HuH-7 (cell line): ENCODE measurements at regions not wholly inside any gene's neighbourhood (a gene's known extent, or its start where the extent isn't known, plus 50 kb on each side); places are given as distances from the start of the nearest gene placed in this dataset.

Experiments
- DNase-seq: peaks from one replicate; pipeline ENCODE4 v3.0.0; 2011; ENCODE audit warnings: low spot score

DNA sequence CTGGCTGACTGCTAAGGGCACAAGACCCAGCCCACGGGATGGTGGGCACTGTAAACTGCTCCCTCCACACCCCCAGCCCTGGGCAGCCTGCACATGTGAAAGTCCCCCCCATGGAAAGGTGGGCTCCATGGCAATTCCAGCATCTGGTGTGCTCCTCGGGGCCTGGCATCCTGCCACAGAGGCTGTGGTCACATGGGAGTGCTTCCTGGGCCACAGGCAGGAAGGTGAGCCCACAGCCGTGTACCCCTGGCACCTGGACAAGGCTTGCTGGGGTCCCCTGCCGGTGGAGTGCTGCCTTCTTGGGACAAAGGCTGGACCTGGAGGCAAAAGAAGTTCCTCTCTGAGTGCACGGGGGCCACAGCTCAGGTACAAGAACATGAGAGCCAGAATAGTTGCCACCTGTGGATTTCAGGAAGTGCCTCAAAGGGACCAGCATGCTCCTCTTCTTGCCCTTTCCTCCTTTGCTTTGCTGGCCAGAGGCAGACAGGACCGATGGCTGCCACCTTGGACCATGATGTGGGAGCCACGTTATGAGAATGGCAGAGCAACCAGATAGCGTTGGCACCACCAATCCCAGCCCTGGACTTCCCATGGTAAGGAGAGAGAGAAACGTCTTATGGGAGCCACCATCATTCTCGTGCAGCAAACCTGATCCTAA lies 120.2 kb upstream of the MLN start:
- no peak for DNase-seq

DNA sequence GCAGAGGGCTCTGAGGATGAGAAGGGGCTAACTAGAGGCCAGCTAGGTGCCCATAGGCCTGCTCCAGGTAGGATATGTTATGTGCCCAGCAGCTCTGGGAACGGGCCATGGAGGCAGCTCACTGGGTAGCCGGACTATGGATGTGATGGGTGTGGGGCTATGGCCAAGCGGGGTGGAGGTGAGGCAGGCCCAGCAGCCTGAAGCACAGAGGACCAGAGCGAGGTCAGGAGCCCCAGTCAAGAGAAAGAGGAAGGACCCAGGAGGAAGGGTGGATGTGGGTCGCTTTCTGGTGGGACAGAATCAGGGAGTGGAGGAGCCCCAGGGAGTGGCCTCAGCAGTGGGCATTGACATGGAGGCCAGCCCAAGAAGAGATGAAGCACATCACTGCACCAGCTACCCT lies 117.9 kb upstream of the MLN start:
- DNase-seq, result no peak

DNA sequence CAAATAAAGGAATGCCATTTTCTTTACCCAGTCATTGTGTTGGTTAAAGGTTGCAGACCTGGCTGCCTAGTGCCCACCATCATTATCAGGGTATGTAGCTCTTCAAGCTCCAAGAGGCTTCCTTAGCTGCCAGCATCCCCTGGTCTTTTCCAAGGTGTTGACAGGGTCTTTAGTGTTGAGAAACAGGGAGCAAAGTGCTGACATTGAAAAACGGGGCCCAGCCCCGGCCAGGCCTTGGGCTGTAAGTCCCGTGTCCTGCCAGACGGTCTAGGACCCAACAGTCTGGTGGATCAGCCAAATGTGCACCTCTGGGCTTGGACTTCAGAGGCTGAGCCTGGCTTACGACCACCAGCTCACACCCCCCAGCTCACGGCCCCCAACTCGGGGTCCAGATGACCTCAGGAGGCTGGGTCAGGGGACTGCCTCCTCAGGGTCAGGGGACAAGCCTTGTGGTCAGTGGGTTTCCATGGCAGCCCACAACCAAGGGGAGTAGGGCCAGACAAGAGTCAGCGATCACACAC lies 114.4 kb upstream of the MLN start:
- no peak for DNase-seq

DNA sequence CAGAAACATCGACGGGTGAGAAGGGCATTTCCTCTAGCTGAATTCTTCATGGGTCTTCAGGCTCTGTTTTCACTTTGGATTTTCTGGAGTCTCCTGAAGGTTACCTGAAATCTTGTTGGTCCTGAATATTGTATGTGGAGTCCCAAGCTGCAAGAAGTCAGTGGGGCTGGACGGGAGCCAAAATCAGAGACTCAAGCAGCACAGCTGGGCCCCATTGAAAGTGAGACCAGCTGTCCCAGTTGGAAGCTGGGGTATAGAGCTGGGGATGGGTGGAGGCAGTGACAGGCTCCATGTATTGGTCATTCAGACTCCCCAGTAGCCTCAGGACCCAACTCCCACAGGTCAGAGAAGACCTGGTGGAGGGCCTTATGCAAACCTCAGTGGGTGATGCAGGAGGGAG lies 111.3 kb upstream of the MLN start:
- DNase-seq, result no peak

DNA sequence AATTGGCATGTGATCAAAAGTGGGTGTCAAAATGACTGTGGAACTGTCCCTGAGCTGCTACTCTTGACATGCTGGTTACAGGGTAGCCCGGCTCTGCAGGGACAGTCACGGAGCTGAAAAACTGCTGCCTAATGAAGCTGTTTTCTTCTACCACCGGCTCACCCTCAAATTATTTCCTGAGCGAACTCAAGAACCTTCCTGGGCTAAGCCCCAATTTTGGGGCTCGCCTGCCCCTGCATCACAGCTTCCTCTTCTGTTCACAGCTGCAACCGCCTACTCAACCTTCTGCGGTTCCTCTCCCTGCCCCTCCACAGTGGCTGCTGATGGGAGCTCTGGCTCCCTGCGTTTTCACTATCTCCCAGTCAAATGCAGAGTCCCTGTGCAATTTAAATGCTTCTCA lies 110.8 kb upstream of the MLN start:
- no peak for DNase-seq

DNA sequence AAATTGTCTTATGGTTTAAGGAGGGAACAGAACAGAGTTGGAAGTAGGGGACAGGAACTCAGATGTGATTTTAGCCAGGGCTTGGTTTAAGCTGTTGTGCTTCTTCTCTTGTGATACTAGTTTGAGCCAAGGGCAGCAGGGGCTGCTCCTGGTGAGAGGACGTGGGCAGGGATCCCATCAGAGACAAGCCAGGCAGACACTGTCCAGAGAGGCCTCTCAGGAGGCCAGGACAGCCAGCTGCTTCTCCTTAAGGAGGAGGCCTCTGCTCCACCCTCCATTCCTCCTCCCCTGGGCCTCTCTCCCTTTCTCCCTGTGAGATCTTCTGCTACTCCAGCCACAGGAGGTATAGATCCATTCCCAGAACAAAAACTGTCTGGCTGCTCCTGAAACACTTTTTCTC lies 108.4 kb upstream of the MLN start:
- DNase-seq, result no peak

DNA sequence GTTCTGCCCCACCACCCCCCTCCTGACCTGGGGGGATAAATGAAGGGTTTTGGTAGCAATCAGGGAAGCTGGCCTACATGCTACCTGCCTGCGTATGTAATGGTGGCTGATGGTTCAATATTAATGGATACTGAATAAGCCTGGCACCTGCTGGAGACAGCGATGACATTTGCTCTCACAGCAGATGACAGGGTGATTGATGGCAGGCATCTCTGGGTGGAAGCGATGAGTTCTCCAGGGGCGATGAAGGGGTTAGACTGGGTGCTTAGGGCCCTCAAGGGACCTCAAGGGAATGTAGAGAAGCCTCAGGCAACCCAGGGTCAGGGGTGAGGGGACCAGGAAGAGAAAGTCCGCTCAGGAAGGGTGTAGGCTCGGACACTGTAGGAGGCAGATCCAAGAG lies 107.7 kb upstream of the MLN start:
- DNase-seq, result no peak

DNA sequence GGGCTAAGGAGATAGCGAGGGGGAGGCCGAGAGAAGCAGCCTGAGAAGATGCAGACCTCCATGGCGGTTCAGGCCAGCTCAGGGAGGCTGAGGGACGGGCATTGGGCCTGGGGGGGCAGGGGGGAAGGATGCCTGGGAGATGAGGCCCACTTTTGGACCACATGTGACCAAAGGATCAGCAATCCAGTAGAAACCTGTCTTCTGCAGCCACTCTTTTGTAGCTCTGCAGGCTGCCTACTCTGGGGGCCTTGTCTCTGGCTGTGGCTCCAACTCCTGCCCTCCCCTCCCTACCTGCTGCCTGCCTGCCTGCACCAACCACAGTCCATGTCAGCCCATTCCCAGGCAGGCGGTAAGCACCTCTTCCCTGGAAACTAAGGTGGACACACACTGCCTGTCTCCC lies 106.8 kb upstream of the MLN start:
- no peak for DNase-seq

DNA sequence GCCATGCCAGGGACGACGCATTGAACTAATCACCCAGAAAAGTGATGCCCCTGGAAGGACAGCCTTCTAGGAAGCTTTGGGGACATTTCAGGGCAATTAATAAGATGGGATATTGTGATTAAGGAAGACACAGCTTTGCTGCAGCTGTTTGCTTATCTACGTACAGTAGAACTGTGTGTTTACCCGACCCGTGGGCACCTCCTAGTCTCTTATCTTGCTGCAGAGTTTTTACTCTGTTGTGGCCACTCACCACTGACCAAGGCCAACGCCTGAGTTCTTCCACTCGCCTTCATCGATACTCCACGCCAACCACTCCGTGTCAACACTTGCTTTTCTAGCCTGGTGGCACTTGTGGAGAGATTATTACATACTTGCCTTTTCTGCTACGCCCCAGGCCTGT lies 105.9 kb upstream of the MLN start:
- no peak for DNase-seq

DNA sequence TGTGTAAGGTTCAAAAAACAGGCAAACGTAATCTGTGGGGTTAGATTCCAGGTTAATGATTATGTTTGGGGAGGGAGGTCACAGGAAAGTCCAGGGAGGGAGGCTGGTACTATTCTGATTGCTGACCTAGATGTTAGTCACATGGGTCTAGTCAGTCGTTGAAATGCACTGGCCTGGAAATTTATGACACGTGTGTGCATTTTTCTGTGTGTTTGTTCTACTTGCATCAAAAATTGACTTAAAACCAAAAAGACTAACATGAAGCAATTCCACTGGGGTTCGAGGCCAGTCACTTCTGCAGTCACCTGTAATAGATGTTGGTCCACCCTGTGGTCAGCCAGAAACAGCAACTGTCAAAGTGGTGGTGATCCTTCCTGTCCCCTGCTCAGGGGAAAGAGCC lies 104.2 kb upstream of the MLN start:
- DNase-seq, result no peak

DNA sequence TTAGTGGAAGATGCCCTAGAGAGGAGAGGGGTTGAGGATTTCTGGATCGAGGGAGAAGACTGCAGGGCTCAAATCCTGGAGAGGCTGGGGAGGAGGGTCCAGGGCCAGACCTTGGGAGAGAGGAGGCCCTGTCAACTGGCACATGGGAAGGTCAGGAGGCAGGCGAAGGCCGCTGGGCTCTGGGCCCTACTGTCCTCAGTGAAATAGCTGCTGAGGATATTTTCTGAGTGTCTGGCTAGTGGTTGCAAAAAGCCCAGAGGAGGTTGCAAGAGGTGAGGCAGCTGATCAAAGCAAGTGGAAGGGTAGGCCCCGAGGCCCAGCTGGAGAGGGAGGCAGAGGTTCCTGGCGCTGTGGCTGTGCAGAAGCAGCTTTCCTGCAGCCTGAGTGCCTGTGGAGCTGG lies 103.4 kb upstream of the MLN start:
- no peak for DNase-seq

DNA sequence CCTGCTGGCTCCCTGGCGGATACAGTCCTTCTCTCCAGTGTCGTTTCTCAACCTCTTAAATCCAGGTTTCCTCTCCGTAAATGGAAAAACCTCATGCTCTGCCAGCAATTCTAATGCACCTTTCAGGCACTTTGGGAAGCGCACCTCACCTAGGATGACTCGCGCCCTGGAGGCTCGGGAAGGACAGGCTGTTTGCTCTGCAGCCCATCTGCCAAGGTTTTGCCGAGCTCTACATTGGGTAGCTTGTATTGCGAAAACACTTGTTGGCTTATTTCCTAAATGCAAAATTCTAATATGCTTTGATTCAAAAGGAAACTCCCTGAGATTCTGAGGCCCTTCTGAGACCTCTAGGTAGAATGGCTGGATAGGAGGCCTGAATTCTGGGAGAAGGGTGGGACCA lies 102.6 kb upstream of the MLN start:
- no peak for DNase-seq

DNA sequence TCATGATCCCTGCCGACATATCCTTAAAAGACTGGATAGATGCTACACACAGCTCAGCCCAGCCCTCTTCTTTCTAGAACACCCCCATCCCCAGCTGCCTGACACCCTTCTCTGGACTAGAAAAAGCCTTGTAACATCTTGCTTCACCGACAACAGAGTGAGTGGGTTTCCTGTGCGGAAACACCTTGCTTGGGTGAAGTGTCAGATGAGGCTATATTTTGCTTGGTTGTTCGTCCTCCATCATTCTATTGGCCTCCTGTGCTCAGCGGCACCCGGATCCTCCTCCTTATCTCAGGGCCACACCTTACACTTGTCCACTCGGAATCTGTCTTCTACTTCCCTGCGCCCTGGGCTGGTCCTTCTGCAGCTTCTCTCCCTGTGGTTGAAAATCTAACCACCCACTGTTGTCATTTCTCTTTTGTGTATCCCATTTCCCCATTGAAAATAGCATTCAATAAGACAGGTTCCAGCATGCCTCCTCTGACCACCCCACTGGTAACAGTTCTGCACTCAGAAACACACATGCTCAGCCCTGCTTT lies 101.3 kb upstream of the MLN start:
- DNase-seq, result no peak

DNA sequence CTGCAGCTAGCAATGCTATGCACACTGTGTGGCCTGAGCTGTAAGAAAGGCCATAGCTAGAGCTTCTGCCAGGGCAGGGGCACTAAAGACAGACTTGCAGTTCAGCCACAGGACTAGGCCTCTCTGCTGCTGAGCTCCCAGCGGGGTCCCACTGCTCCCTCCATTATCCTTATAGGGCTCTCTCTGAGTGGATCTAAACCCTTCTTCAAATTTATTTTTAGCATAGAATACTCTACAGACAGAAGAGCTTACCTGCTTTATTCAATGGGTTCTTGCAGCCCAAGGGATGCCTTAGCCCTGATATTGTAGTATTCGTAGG lies 100.9 kb upstream of the MLN start:
- DNase-seq, result no peak

DNA sequence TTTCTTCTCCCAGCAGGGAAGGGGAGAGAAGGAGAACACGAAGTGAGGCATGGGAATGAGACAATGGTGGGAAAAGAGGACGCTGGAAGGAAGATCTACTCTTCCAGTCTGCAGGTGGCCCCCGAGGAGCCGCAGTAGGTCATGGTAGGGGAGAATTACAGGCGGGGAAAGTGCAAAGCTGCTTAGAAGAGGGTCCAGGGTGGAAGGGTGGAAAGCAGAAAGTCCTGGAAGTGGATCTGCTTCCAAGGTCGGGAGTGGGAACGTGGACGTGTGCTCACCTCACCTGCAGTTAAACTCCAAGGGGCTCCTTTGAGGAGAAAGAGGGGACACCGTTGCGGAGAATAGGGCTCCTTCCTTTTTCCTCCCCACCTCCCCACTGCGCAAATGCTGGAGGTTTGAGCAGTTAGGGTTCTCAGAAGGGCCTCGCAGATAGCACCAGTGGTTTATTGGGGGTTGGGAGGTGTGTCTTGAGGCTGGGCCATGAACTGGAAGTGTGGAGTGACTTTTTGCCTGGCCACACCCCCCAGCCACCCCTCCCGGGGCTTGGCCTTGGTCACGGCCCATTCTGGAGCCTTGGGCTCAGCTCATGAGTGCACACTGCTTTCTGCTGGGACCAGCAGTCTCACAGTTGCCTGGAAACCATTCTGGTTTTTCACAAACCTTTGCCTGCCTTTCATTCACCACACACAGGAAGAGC lies 100.4 kb upstream of the MLN start:
- DNase-seq, result no peak

DNA sequence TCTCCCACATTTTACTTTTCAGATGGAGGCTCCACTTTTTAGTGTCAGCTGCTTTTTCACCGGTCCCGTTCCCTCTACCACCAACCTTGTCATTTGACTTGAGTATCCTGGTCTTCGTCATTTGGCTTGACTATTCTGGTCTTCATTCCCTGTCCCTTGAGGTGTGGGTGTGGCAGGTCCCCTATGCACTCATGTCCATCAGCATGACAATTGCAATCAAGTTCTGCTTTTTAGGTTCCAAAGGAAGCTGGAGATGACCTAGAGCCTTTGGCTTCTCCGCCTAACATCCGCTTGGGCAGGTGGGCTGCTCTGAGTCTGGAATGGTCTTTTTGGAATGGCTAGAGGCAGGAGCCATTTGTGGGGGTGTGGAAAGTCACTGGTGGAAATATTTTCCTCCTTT lies 99.8 kb upstream of the MLN start:
- DNase-seq, result no peak

DNA sequence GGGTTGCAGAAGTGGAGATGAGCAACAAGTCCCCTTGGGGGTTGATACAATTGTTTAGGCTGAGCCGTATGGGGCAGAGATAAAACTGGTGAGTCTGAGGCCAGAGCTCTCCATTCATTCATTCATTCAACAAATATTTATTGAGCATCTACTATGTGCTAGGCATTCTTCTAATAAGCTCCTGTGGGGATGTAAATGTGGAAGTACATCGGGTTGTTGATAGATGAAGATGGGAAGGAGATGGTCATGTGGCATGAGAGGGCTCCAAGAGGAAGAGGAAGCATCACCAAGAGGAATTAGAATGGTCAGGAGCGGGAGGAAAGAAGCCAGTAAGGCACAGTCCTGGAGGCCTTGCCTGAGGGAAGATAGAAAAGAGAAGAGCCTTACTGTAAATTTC lies 98.7 kb upstream of the MLN start:
- DNase-seq, result no peak

DNA sequence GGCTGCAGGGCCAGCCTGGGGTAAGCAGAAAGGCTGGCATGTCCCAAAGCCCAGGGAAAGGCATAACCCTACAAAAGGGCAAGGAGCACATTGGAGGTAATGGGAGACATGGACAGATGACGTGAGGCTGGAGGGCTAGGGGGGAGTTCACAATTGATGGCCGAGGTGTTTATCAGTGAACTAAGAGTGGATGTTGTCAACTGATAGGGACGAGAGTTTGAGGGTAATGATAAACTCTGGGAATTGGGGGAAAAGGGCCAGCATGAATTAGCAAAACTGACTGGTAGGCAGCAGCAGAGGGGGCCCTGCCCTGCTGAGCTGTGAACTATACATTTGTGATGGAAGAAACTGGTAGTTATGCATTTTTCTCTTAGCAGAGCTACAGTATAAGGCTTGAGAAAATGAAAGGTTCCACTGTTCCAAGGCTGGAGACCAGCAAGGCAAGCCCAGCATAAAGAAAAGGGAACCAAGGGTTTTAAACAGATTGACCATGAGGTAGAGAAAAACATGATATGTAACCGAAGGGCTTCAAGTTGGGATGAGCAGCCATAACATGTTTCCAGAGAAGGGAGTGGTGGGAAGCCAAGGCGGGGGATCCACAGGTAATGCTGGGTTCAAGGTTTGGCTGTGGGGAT lies 98.1 kb upstream of the MLN start:
- no peak for DNase-seq

DNA sequence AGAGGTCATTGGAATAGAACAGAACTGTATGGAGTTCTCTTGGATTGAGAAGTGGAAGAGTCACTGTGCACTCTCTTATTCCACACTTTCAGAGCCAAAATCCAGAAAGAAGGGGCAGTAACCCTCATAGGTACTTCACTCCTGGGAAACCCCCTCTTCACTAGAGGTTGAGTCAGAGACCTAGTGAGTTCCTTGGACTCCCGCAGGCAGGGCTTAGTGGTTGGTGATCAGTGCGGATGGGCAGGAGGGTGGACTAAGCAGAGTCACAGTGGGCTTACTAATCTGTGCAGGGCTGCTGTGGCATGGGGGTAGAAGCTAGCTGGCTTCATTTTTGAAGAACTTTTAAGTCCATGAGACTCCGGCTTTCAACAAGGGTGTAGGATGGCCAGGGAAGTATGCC lies 95.0 kb upstream of the MLN start:
- DNase-seq, result no peak

DNA sequence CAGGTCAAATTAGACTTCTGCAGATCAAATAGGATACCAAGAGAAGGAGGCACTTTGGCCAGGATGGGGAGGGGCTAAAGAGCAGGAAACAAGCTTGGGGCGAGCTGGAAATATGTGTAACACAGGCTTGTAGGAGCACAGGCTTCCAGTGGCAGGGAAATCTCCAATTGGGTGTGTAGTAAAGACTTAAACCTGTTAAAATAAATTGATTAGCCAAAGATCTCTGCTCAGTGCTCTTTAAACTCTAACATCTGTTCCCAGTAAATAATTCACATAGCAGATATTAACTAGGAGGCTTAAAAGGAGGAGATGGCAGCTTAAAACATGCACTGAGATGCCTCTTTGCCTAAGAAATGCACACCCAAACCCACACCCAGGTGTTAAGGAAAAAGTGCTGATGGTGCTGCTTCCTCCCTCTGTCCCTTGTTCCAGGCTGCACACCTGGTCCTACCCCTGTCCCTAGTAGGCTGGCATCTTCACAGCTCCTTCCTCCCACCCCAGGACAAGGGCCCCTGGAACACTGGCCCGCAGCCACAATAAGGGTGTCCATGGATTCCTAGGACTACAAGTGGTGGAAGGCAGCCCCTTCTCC lies 93.5 kb upstream of the MLN start:
- no peak for DNase-seq

DNA sequence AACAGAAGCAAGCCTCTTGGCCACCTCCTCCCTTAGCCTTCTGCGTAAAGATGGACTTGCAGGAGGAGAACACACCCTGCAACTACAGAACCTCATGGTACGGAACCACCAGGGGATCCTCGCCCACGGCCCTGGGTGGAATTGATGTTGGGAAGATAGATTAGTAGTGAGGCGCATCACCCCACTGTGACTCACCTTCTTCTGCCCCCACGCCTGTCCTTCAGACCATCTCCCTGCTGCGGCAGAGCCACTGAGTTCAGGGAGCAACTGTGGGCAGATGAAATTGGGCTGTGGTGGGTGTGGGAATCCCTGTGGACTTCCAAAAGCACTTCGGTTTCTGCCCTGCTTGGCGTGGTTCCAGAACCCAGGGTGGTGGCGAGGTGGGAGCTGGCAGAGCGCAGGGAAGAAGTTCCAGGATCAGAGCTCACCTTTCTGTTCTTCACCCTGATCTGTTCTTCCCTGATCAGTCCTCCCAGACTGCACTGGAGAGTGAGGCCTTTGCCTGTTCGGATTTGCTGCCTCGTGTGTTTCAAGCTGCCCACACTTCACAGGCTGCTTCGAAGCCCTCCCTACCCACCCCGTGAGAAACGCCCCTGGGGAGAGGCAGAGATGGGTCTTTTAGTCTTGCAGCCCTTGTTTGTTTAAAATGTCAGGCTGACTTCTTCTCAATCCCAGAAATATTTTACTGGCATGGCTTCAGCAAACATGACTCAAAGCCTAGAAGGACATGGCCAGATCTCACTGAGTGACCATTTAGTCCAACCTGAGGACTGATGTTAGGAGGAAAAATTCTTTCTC lies 92.8 kb upstream of the MLN start:
- DNase-seq, result no peak

DNA sequence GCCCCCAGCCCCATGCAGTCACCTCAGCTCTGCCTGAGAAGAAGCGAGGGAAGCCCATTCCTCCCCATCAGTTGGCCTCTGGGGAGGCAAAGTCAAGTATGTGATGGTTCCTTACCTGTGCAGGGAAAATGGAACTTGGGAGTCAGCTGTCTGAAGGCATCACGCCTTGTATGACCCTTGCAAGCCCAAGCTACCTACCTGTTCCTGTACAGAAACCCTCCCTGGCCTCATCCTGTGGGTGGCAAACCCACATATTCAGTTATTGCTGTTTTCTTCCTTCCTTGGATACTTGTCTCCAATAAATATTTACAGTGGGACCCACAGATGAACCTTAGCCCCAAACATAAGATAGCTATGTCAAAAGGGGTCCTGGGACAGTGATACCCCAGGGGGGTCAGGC lies 92.2 kb upstream of the MLN start:
- DNase-seq, result no peak
